B cell (primary cell): ENCODE measurements at regions not wholly inside any gene's neighbourhood (a gene's known extent, or its start where the extent isn't known, plus 50 kb on each side); places are given as distances from the start of the nearest gene placed in this dataset.

Experiments used
- ATAC-seq: fragments of 200-7000 bp; cut with Tn5 transposase; one replicate; pipeline ENCODE4 v1.10.0; 2021; ENCODE audit warnings: low read depth, mild to moderate bottlenecking, moderate number of reproducible peaks, moderate library complexity
- CTCF ChIA-PET: fragments of 350-600 bp; sonication (Branson Sonifier 250); formaldehyde crosslinking; loops from one replicate; lab custom pipeline; 2021; ENCODE audit warnings: antibody characterized with exemption, inconsistent platforms; lab: Charles Lee
- POLR2A ChIA-PET: fragments of 350-600 bp; sonication (Branson Sonifier 250); formaldehyde crosslinking; loops from one replicate; lab custom pipeline; 2021; ENCODE audit warnings: antibody characterized with exemption; lab: Charles Lee
- DNase-seq: peaks from one replicate; pipeline ENCODE4 v3.0.0; 2013
- H2AFZ ChIP-seq: 2 replicates; pipeline ENCODE4 v1.6.1; 2012; ENCODE audit warnings: mild to moderate bottlenecking, low read depth, low read length; ENCODE audit not compliant: insufficient read depth, poor library complexity, severe bottlenecking
- H3K27ac ChIP-seq, 2 donors: 1 replicate in 1 of 2; 2 replicates in 1 of 2; pipeline ENCODE4 v1.5.1; 2012 to 2013; ENCODE audit warnings: low read length in 2 of 2, mild to moderate bottlenecking in 2 of 2, moderate library complexity in 1 of 2
- H3K27me3 ChIP-seq, 4 experiments: fragments of 200-600 bp in 1 of 4; sonication (generic) in 1 of 4; replicated peaks in 1 of 4; 1 replicate in 2 of 4; 2 replicates in 2 of 4; pipeline versions ENCODE4 v1.6.1 to v1.7.0; 2013 to 2016; ENCODE audit warnings: low read length in 3 of 4, mild to moderate bottlenecking in 2 of 4, mixed read lengths in 1 of 4, moderate library complexity in 1 of 4; ENCODE audit not compliant: insufficient read depth in 4 of 4, control insufficient read depth in 3 of 4; ENCODE audit errors: control extremely low read depth in 1 of 4
- H3K36me3 ChIP-seq, 2 experiments: replicated peaks in 1 of 2; 1 replicate in 1 of 2; 2 replicates in 1 of 2; pipeline versions ENCODE4 v1.6.1 to v1.7.1; 2013; ENCODE audit warnings: low read length in 1 of 2; ENCODE audit not compliant: insufficient read depth in 2 of 2, control insufficient read depth in 1 of 2; ENCODE audit errors: control extremely low read depth in 1 of 2, extremely low read depth in 1 of 2
- H3K4me1 ChIP-seq, 2 donors: fragments of 200-600 bp in 1 of 2; sonication (generic) in 1 of 2; 1 replicate in 1 of 2; 2 replicates in 1 of 2; pipeline versions ENCODE4 v1.5.1 to v1.6.1; 2013 to 2017; ENCODE audit warnings: low read length in 2 of 2; ENCODE audit not compliant: control insufficient read depth in 2 of 2, insufficient read depth in 2 of 2
- H3K4me2 ChIP-seq: replicated peaks from 2 replicates; pipeline ENCODE3; 2012; ENCODE audit warnings: mild to moderate bottlenecking, low read depth, low read length; ENCODE audit not compliant: poor library complexity, severe bottlenecking
- H3K4me3 ChIP-seq, 5 experiments: fragments of 200-600 bp in 1 of 5; sonication (generic) in 1 of 5; 1 replicate in 3 of 5; 2 replicates in 2 of 5; pipeline versions ENCODE4 v1.5.1 to v1.7.0; 2011 to 2016; ENCODE audit warnings: low read length in 4 of 5, mild to moderate bottlenecking in 4 of 5, low read depth in 2 of 5, control low read depth in 1 of 5, moderate library complexity in 1 of 5; ENCODE audit not compliant: insufficient read depth in 1 of 5; ENCODE audit errors: control extremely low read depth in 1 of 5, extremely low read depth in 1 of 5
- H3K79me2 ChIP-seq: fragments of 200-600 bp; sonication (generic); one replicate; pipeline ENCODE4 v1.6.0; 2016; ENCODE audit warnings: low read length; ENCODE audit not compliant: control insufficient read depth, insufficient read depth
- H3K9ac ChIP-seq: fragments of 200-600 bp; sonication (generic); 2 replicates; pipeline ENCODE4 v1.6.1; 2017; ENCODE audit warnings: mild to moderate bottlenecking, low read length, moderate library complexity
- H3K9me3 ChIP-seq, 3 donors: one replicate each; pipeline versions ENCODE4 v1.6.1 to v1.7.1; 2013; ENCODE audit warnings: low read length in 2 of 3; ENCODE audit not compliant: control insufficient read depth in 2 of 3, insufficient read depth in 1 of 3; ENCODE audit errors: control extremely low read depth in 1 of 3
- H4K20me1 ChIP-seq: 2 replicates; pipeline ENCODE4 v1.6.0; 2012; ENCODE audit warnings: mild to moderate bottlenecking, low read length; ENCODE audit not compliant: insufficient read depth, control insufficient read depth, poor library complexity, severe bottlenecking
- H3K27ac Mint-ChIP-seq: one replicate; pipeline ENCODE4 v1.8.0; 2021; ENCODE audit warnings: mixed read lengths
- H3K27me3 Mint-ChIP-seq: one replicate; pipeline ENCODE4 v1.8.0; 2021; ENCODE audit warnings: mixed read lengths
- H3K4me1 Mint-ChIP-seq: one replicate; pipeline ENCODE4 v1.8.0; 2021; ENCODE audit warnings: mixed read lengths
- H3K4me3 Mint-ChIP-seq: one replicate; pipeline ENCODE4 v1.8.0; 2021; ENCODE audit warnings: mixed read lengths
- H3K9me3 Mint-ChIP-seq: one replicate; pipeline ENCODE4 v1.8.0; 2022; ENCODE audit warnings: mixed read lengths; ENCODE audit not compliant: insufficient read depth
- CTCF ChIP-seq: fragments of 200-600 bp; IDR thresholded peaks from one replicate; pipeline ENCODE4 v1.8.0; 2022; ENCODE audit warnings: antibody characterized with exemption, mild to moderate bottlenecking
- EZH2 ChIP-seq: IDR thresholded peaks from 2 replicates; pipeline ENCODE4 v1.6.1; 2012; ENCODE audit warnings: borderline replicate concordance, low read depth, mild to moderate bottlenecking, moderate library complexity, low read length; ENCODE audit not compliant: insufficient read depth, poor library complexity, severe bottlenecking
- WGBS: methylation state at CpG from one replicate; pipeline ENCODE4 v1.1.5; 2013; ENCODE audit warnings: missing lambda C conversion rate; ENCODE audit not compliant: insufficient coverage; 5-methylcytosine and 5-hydroxymethylcytosine counted together
- intact Hi-C: fragments of 100-400 bp; cut with micrococcal nuclease; formaldehyde crosslinking; loops from one replicate; pipeline ENCODE4 v1.10.0; 2022

GRCh38 chr9:26406676-26407075 lies 485.9 kb downstream of the CAAP1 start:
- ATAC-seq (no peak), DNase-seq (no peak)
- Histone ChIP-seq H3K27me3 (no peaks in the 10 kb centered on the region), H2AFZ (no peak overlapping the region), H3K4me3 (no peak overlapping the region), H3K4me1 (no peaks in the 10 kb centered on the region), H3K79me2 (no peaks in the 10 kb centered on the region), H3K4me2 (no peak overlapping the region), H3K36me3 (no peaks in the 10 kb centered on the region), H4K20me1 (no peaks in the 10 kb centered on the region), H3K9ac (no peak overlapping the region), H3K27ac (no peak overlapping the region), H3K9me3 (no peaks in the 10 kb centered on the region)
- H3K27me3 Mint-ChIP-seq: no peaks in the 10 kb centered on the region
- H3K27ac Mint-ChIP-seq: no peak overlapping the region
- ChIA-PET POLR2A (no interaction called here), CTCF (no interaction called here)
- no peak for TF ChIP-seq CTCF
- no peak for TF ChIP-seq EZH2
- no peaks in the 10 kb centered on the region for H3K4me1 Mint-ChIP-seq
- no peak overlapping the region for H3K4me3 Mint-ChIP-seq
- 78% methylated on average over 1 of the region's 2 CpGs for WGBS
- intact Hi-C loops: no loop called here
- H3K9me3 Mint-ChIP-seq: no peaks in the 10 kb centered on the region

- no peaks in the 10 kb centered on the region for H3K9me3 ChIP-seq
- no peak overlapping the region for H2AFZ ChIP-seq
- no peak for TF ChIP-seq EZH2
- no peak for TF ChIP-seq CTCF
- Mint-ChIP-seq H3K4me1 (no peaks in the 10 kb centered on the region), H3K4me3 (no peak overlapping the region), H3K27me3 (no peaks in the 10 kb centered on the region), H3K9me3 (peaks cover 3% of the 10 kb centered on the region), H3K27ac (no peak overlapping the region)
- DNase-seq (no peak), ATAC-seq (no peak)
- H3K36me3 ChIP-seq: no peaks in the 10 kb centered on the region
- intact Hi-C loops: no loop called here
- no peak overlapping the region for H3K9ac ChIP-seq
- H4K20me1 ChIP-seq: no peaks in the 10 kb centered on the region
- H3K27ac ChIP-seq: no peak overlapping the region
- H3K79me2 ChIP-seq: no peaks in the 10 kb centered on the region
- POLR2A ChIA-PET: no interaction called here
- no peaks in the 10 kb centered on the region for H3K27me3 ChIP-seq
- H3K4me2 ChIP-seq: no peak overlapping the region
- CTCF ChIA-PET: no interaction called here
- H3K4me3 ChIP-seq: no peak overlapping the region
- H3K4me1 ChIP-seq: no peaks in the 10 kb centered on the region
- WGBS: 100% methylated on average over 1 of the region's 4 CpGs
Measured at GRCh38 chr9:26399556-26399955, 493.0 kb downstream of the CAAP1 start.
